HEK293 (cell line): ENCODE measurements at regions not wholly inside any gene's neighbourhood (a gene's known extent, or its start where the extent isn't known, plus 50 kb on each side); places are given as distances from the start of the nearest gene placed in this dataset.

Source experiments
- CTCF ChIP-seq: fragments of 450-650 bp; formaldehyde crosslinking; IDR thresholded peaks from 2 replicates; pipeline ENCODE4 v1.5.1; 2016; ENCODE audit warnings: missing biosample characterization, missing genetic modification characterization
- ZBTB8A ChIP-seq: fragments of 450-650 bp; formaldehyde crosslinking; IDR thresholded peaks from 2 replicates; pipeline ENCODE4 v1.5.1; 2016; ENCODE audit warnings: missing biosample characterization, missing genetic modification characterization
- ZNF660 ChIP-seq: fragments of 450-650 bp; IDR thresholded peaks from 2 replicates; pipeline ENCODE4 v1.5.1; 2018; ENCODE audit warnings: missing biosample characterization, mild to moderate bottlenecking, missing genetic modification characterization

DNA sequence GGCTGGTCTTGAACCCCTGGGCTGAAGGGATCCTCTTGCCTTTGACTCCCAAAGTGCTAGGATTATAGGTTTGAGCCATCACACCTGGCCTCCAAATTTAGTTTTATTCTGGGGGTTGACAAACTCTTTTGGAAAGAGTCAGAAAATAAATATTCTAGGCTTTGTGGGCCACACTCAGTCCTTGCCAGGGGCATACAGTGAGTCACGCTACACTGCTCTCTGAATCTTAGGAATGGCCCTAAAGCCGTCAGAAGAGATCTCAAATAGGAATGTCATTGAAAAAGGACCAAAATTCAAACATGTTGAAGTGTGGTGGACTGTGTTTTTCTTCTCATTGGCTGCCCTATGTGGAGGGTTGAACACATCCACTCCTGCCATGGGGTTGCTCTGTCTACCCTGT is 127.7 kb upstream of the BASP1 start:
- TF ChIP-seq CTCF (no peak), ZBTB8A (tag by site-specific recombination) (no peak), ZNF660 (tag by site-specific recombination) (no peak)
